Left ventricle myocardium inferior (tissue), 1 donor: ENCODE measurements at regions not wholly inside any gene's neighbourhood (a gene's known extent, or its start where the extent isn't known, plus 50 kb on each side); places are given as distances from the start of the nearest gene placed in this dataset.

Experiments used
- DNase-seq: peaks from one replicate; pipeline ENCODE4 v3.0.0-alpha.2; 2020
- H3K27ac ChIP-seq: fragments of 200-600 bp; replicated peaks from 2 replicates; pipeline ENCODE4 v1.8.0; 2021
- H3K27me3 ChIP-seq: fragments of 200-600 bp; 2 replicates; pipeline ENCODE4 v1.8.0; 2021; ENCODE audit warnings: low read depth
- H3K36me3 ChIP-seq: fragments of 200-600 bp; 2 replicates; pipeline ENCODE4 v1.8.0; 2021
- H3K4me1 ChIP-seq: fragments of 200-600 bp; 2 replicates; pipeline ENCODE4 v1.8.0; 2021
- H3K4me3 ChIP-seq: fragments of 200-600 bp; 2 replicates; pipeline ENCODE4 v1.8.0; 2021; ENCODE audit warnings: mild to moderate bottlenecking, moderate library complexity
- H3K9me3 ChIP-seq: fragments of 200-600 bp; replicated peaks from 2 replicates; pipeline ENCODE4 v1.8.0; 2021
- intact Hi-C: fragments of 100-400 bp; cut with micrococcal nuclease; formaldehyde crosslinking; loops from one replicate; pipeline ENCODE4 v1.11.0; 2022
- TF ChIP-seq, protein P1 (sequence below): fragments of 200-600 bp; IDR thresholded peaks from 2 replicates; pipeline ENCODE4 v1.8.0; 2021; ENCODE audit warnings: antibody characterized with exemption, mild to moderate bottlenecking, borderline replicate concordance
- donor health status: DM: no; HTN: yes; CAD: no; lungs with severe emphysema.

DNA sequence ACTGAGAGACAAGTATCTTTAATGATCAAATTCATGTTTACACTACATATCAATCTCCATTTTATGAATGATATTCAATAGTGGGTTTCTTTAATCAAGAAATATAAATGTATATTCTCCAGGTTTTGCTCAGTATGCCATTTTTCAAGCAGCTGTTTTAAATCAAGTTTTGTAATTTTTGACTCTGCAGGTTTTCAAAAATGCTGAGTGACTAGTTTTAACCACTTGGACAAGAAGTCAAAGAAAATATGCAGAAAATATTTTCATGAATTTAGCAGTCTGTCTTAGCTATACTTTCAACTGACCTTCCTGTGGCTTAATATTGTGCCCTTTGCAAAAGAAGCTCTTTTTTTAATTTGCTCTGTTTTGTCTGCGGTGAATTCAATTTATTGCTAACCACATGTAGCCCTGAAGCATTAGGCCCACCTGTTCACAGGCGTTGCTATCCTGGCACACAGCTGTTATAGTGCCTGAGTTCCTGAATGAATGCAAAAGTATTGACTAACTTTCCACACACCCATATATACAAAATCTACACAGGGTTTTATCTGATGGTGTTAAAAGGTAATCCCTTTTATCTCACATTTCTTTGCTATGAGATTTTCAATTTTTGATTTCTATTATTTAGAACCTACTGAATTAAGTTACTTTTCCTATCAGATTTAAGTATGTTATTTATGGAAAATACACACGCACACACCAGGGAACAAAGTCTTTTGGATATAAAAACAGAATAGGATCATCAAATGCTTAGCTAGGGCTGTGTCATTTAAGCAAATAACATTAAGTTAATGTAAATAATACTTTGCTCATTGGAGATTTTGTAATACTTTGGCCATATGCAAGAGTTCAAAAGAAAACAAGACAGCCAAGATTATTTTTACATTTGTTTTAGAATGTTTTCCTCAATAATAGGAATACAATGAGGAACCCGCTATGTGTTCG lies 1166.1 kb upstream of the GBE1 start:
- Histone ChIP-seq H3K4me3 (no peak overlapping the region), H3K9me3 (peaks cover 5% of the 10 kb centered on the region), H3K4me1 (no peaks in the 10 kb centered on the region), H3K36me3 (no peaks in the 10 kb centered on the region), H3K27me3 (no peaks in the 10 kb centered on the region), H3K27ac (no peak overlapping the region)
- intact Hi-C loops = no loop called here
- TF ChIP-seq, protein P1, sequence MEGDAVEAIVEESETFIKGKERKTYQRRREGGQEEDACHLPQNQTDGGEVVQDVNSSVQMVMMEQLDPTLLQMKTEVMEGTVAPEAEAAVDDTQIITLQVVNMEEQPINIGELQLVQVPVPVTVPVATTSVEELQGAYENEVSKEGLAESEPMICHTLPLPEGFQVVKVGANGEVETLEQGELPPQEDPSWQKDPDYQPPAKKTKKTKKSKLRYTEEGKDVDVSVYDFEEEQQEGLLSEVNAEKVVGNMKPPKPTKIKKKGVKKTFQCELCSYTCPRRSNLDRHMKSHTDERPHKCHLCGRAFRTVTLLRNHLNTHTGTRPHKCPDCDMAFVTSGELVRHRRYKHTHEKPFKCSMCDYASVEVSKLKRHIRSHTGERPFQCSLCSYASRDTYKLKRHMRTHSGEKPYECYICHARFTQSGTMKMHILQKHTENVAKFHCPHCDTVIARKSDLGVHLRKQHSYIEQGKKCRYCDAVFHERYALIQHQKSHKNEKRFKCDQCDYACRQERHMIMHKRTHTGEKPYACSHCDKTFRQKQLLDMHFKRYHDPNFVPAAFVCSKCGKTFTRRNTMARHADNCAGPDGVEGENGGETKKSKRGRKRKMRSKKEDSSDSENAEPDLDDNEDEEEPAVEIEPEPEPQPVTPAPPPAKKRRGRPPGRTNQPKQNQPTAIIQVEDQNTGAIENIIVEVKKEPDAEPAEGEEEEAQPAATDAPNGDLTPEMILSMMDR = no peak
- DNase-seq = no peak

DNA sequence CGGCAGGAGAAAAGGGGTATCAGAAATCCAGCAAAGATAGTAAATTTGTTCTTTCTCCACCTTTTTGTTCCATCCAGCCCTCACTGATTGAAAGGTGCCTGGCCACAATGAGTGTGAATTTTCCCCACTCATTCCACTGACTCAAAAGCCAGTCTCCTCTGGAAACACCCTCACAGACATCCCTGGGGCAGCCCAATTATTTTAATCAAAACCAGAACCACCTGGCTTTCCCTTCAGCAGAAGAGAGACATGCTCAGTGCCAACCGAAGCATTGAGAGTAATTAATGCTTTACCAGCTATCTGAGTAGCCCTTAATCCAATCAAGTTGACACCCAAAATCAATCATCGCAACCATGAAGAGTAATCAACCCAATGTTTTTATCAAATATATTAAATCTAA lies 1129.6 kb upstream of the GBE1 start:
- no peaks in the 10 kb centered on the region for H3K36me3 ChIP-seq
- no peak overlapping the region for H3K27ac ChIP-seq
- no peak for DNase-seq
- no peak overlapping the region for H3K4me3 ChIP-seq
- H3K27me3 ChIP-seq = no peaks in the 10 kb centered on the region
- TF ChIP-seq, protein P1 = no peak
- no peaks in the 10 kb centered on the region for H3K9me3 ChIP-seq
- no peaks in the 10 kb centered on the region for H3K4me1 ChIP-seq
- intact Hi-C loops = no loop called here

DNA sequence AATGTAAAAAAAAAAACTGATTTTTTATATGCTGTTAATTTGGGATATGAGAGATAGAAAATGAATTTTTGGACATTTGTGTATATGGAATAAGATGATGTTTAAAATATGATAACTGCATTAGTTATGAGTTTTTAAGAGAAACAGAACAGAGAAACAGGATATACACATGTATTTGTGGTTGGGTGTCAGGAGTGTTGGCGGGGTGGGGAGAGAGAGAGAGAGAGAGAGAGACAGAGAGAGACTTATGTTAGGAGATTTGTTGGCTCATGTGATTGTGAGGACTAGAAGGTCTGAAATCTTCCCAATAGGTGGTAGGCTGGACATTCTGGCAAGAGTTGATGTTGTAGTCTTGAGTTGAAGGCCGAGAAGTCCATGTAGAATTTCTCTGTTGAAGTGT lies 1121.6 kb upstream of the GBE1 start:
- no peaks in the 10 kb centered on the region for H3K36me3 ChIP-seq
- no peaks in the 10 kb centered on the region for H3K9me3 ChIP-seq
- TF ChIP-seq, protein P1 = no peak
- no peak overlapping the region for H3K4me3 ChIP-seq
- intact Hi-C loops = no loop called here
- no peak for DNase-seq
- no peaks in the 10 kb centered on the region for H3K27me3 ChIP-seq
- no peak overlapping the region for H3K27ac ChIP-seq
- H3K4me1 ChIP-seq = no peaks in the 10 kb centered on the region

DNA sequence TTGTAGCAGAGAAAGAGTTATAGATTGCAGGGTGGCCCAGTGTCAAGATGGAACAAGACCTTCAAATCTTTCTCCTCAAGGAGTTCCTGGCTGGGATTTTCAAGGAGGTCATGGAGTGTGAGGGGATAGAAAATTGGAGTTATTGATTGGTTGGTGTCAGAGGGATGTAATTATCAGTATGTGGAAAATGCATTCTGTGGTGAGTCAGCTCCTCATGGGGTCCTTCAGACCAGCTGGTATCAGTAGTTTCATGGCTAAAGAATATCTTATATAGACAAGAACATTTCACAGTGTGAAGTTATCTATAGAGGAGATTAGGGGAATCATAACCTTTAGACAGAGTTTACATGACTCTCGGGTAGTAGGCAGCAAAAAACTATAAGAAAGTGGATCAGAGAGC lies 1114.0 kb upstream of the GBE1 start:
- H3K9me3 ChIP-seq = no peaks in the 10 kb centered on the region
- DNase-seq = no peak
- no peaks in the 10 kb centered on the region for H3K4me1 ChIP-seq
- no peaks in the 10 kb centered on the region for H3K27me3 ChIP-seq
- no peak overlapping the region for H3K27ac ChIP-seq
- H3K36me3 ChIP-seq = no peaks in the 10 kb centered on the region
- TF ChIP-seq, protein P1 = no peak
- intact Hi-C loops = no loop called here
- no peak overlapping the region for H3K4me3 ChIP-seq

DNA sequence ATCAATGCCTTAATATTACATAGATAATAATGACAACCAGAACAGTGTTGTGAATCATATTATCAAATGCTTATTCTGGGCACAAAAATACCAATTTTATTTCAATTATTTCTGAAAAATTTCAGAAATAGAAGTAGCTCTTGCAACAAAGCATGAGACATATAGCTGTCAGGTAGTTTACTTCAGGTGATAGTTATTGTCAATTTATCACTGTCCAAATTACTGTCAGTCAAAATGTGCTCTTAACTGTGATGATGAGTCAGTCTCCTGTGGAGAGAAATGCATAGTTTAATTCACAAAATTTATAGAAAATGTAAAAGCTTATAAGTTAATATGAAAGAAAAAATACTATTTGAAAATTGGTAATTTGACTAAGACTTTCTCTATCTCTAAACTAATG lies 1078.4 kb upstream of the GBE1 start:
- no peaks in the 10 kb centered on the region for H3K27me3 ChIP-seq
- TF ChIP-seq, protein P1 = no peak
- no peak for DNase-seq
- intact Hi-C loops = no loop called here
- H3K4me3 ChIP-seq = no peak overlapping the region
- H3K4me1 ChIP-seq = no peaks in the 10 kb centered on the region
- no peak overlapping the region for H3K27ac ChIP-seq
- H3K9me3 ChIP-seq = peaks cover 19% of the 10 kb centered on the region
- H3K36me3 ChIP-seq = no peaks in the 10 kb centered on the region
